H1 (cell line): ENCODE measurements at regions not wholly inside any gene's neighbourhood (a gene's known extent, or its start where the extent isn't known, plus 50 kb on each side); places are given as distances from the start of the nearest gene placed in this dataset.

Experiments
- CTCF ChIA-PET: fragments of 300-600 bp; sonication (Branson Sonifier 250); formaldehyde crosslinking; loops from one replicate; lab custom pipeline; 2021; ENCODE audit not compliant: partially characterized antibody; lab: Charles Lee
- POLR2A ChIA-PET: fragments of 300-600 bp; sonication (Branson Sonifier 250); formaldehyde crosslinking; loops from one replicate; lab custom pipeline; 2021; ENCODE audit warnings: inconsistent platforms; ENCODE audit not compliant: partially characterized antibody; lab: Charles Lee
- DNase-seq, 2 experiments: peaks; one replicate each; pipeline versions ENCODE4 v3.0.0 to v3.0.0-alpha.2; 2010 to 2022; ENCODE audit warnings: low spot score in 2 of 2, low read depth in 1 of 2, mixed read lengths in 1 of 2
- FAIRE-seq: peaks from 2 replicates; lab custom pipeline; 2011; peaks lifted over from hg19 to GRCh38; lab: Jason Lieb, UNC
- H2AFZ ChIP-seq: 2 replicates; pipeline ENCODE4 v1.8.1; 2012; ENCODE audit warnings: low read length, inconsistent platforms
- H2AK5ac ChIP-seq: 2 replicates; pipeline ENCODE4 v1.6.1; 2013; ENCODE audit warnings: low read depth, low read length
- H2BK120ac ChIP-seq: replicated peaks from 2 replicates; pipeline ENCODE3; 2013; ENCODE audit warnings: low read depth, low read length, inconsistent platforms
- H2BK12ac ChIP-seq: 2 replicates; pipeline ENCODE4 v1.6.1; 2013; ENCODE audit warnings: low read depth, low read length
- H2BK15ac ChIP-seq: 2 replicates; pipeline ENCODE4 v1.6.1; 2013; ENCODE audit warnings: low read length
- H2BK20ac ChIP-seq: 2 replicates; pipeline ENCODE4 v1.6.1; 2013; ENCODE audit warnings: low read length
- H2BK5ac ChIP-seq: 2 replicates; pipeline ENCODE4 v1.6.1; 2013; ENCODE audit warnings: low read depth, low read length
- H3K14ac ChIP-seq: 2 replicates; pipeline ENCODE4 v1.6.1; 2013; ENCODE audit warnings: inconsistent platforms; ENCODE audit not compliant: insufficient read length
- H3K18ac ChIP-seq: 2 replicates; pipeline ENCODE4 v1.6.1; 2013; ENCODE audit warnings: low read length; ENCODE audit errors: extremely low read depth
- H3K23ac ChIP-seq: 2 replicates; pipeline ENCODE4 v1.6.1; 2013; ENCODE audit warnings: inconsistent platforms; ENCODE audit not compliant: insufficient read length
- H3K23me2 ChIP-seq: 2 replicates; pipeline ENCODE4 v1.6.1; 2013; ENCODE audit warnings: low read depth, low read length
- H3K27ac ChIP-seq: 2 replicates; pipeline ENCODE4 v1.6.1; 2011; ENCODE audit warnings: low read depth, low read length, inconsistent platforms
- H3K27me3 ChIP-seq, 4 experiments: replicated peaks in 1 of 4; 1 replicate in 1 of 4; 2 replicates in 3 of 4; pipeline versions ENCODE4 v1.6.1 to v1.8.1; 2011 to 2013; ENCODE audit warnings: low read length in 3 of 4, mild to moderate bottlenecking in 3 of 4, inconsistent platforms in 2 of 4, mixed read lengths in 2 of 4, moderate library complexity in 1 of 4; ENCODE audit not compliant: control insufficient read depth in 3 of 4, insufficient read depth in 3 of 4; ENCODE audit errors: extremely low read depth in 1 of 4
- H3K36me3 ChIP-seq, 4 experiments: 2 replicates each; pipeline versions ENCODE4 v1.6.1 to v1.8.1; 2011 to 2013; ENCODE audit warnings: mild to moderate bottlenecking in 4 of 4, low read length in 3 of 4, moderate library complexity in 2 of 4, control low read depth in 1 of 4, inconsistent platforms in 1 of 4; ENCODE audit not compliant: insufficient read depth in 4 of 4, control insufficient read depth in 2 of 4
- H3K4ac ChIP-seq: replicated peaks from 2 replicates; pipeline ENCODE3; 2013; ENCODE audit warnings: low read length, low read depth, mixed read lengths, inconsistent platforms; ENCODE audit not compliant: insufficient read length
- H3K4me1 ChIP-seq, 4 experiments: replicated peaks in 1 of 4; 1 replicate in 1 of 4; 2 replicates in 3 of 4; pipeline versions ENCODE4 v1.6.1 to v1.8.1; 2011 to 2013; ENCODE audit warnings: low read length in 3 of 4, inconsistent platforms in 2 of 4, mixed read lengths in 1 of 4; ENCODE audit not compliant: insufficient read depth in 4 of 4, control insufficient read depth in 3 of 4
- H3K4me2 ChIP-seq, 2 experiments: 2 replicates each; pipeline versions ENCODE4 v1.6.1 to v1.8.1; 2011 to 2013; ENCODE audit warnings: low read depth in 2 of 2, low read length in 2 of 2, control low read depth in 1 of 2, inconsistent platforms in 1 of 2, mild to moderate bottlenecking in 1 of 2; ENCODE audit not compliant: insufficient read depth in 1 of 2
- H3K4me3 ChIP-seq, 4 experiments: fragments of 200-600, 300-600 bp in 1 of 4; sonication (generic), shearing (Covaris generic), sonication (Bioruptor Twin) in 1 of 4; 2 replicates each; pipeline versions ENCODE4 v1.5.1 to v1.8.1; 2011 to 2016; ENCODE audit warnings: low read length in 4 of 4, low read depth in 3 of 4, control low read depth in 2 of 4, inconsistent platforms in 2 of 4, mild to moderate bottlenecking in 2 of 4, mixed read lengths in 1 of 4, moderate library complexity in 1 of 4; ENCODE audit not compliant: insufficient read depth in 2 of 4; ENCODE audit errors: extremely low read depth in 1 of 4
- H3K56ac ChIP-seq: replicated peaks from 2 replicates; pipeline ENCODE3; 2013; ENCODE audit warnings: low read depth, mild to moderate bottlenecking, mixed read lengths, low read length, inconsistent platforms; ENCODE audit not compliant: insufficient read length
- H3K79me1 ChIP-seq: 2 replicates; pipeline ENCODE4 v1.6.1; 2013; ENCODE audit warnings: low read depth, low read length, control low read depth
- H3K79me2 ChIP-seq, 2 experiments: 2 replicates each; pipeline versions ENCODE4 v1.6.1 to v1.8.1; 2012 to 2013; ENCODE audit warnings: low read length in 2 of 2, mild to moderate bottlenecking in 2 of 2, inconsistent platforms in 1 of 2; ENCODE audit not compliant: insufficient read depth in 2 of 2, control insufficient read depth in 1 of 2
- H3K9ac ChIP-seq, 4 experiments: replicated peaks in 1 of 4; 1 replicate in 1 of 4; 2 replicates in 3 of 4; pipeline versions ENCODE4 v1.6.1 to v1.8.1; 2011 to 2013; ENCODE audit warnings: low read depth in 3 of 4, low read length in 3 of 4, control low read depth in 2 of 4, mild to moderate bottlenecking in 2 of 4, moderate library complexity in 2 of 4, inconsistent platforms in 1 of 4; ENCODE audit errors: extremely low read depth in 1 of 4
- H3K9me3 ChIP-seq, 2 experiments: 2 replicates each; pipeline versions ENCODE4 v1.6.1 to v1.8.1; 2012 to 2013; ENCODE audit warnings: mild to moderate bottlenecking in 2 of 2, moderate library complexity in 2 of 2, control low read depth in 1 of 2, inconsistent platforms in 1 of 2, low read depth in 1 of 2, low read length in 1 of 2, mixed read lengths in 1 of 2; ENCODE audit not compliant: insufficient read depth in 2 of 2
- H4K20me1 ChIP-seq, 2 experiments: replicated peaks in 1 of 2; 2 replicates each; pipeline versions ENCODE3 to v1.8.1; 2011 to 2013; ENCODE audit warnings: inconsistent platforms in 2 of 2, low read length in 2 of 2, mild to moderate bottlenecking in 1 of 2; ENCODE audit not compliant: insufficient read depth in 2 of 2, control insufficient read depth in 1 of 2
- H4K5ac ChIP-seq: 2 replicates; pipeline ENCODE4 v1.6.1; 2013; ENCODE audit warnings: low read length, low read depth, mixed read lengths, inconsistent platforms; ENCODE audit not compliant: insufficient read length
- H4K8ac ChIP-seq: 2 replicates; pipeline ENCODE4 v1.8.0; 2013; ENCODE audit warnings: mild to moderate bottlenecking, moderate library complexity, low read length, inconsistent platforms; ENCODE audit not compliant: insufficient read depth; ENCODE audit errors: extremely low read depth
- H4K91ac ChIP-seq: replicated peaks from 2 replicates; pipeline ENCODE3; 2013; ENCODE audit warnings: low read length, mixed read lengths, inconsistent platforms; ENCODE audit not compliant: insufficient read length
- JUN ChIP-seq: IDR thresholded peaks from 2 replicates; pipeline ENCODE4 v1.6.1; 2011; ENCODE audit warnings: low read depth, mild to moderate bottlenecking, improper control_type of control experiment, low read length
- NANOG ChIP-seq: IDR thresholded peaks from 2 replicates; pipeline ENCODE4 v1.6.1; 2011; ENCODE audit warnings: low read length, low read depth, mild to moderate bottlenecking, inconsistent platforms; ENCODE audit not compliant: insufficient read depth, poor library complexity, severe bottlenecking
- RBBP5 ChIP-seq: IDR thresholded peaks from 2 replicates; pipeline ENCODE4 v1.7.1; 2012; ENCODE audit warnings: low read depth, mild to moderate bottlenecking, inconsistent platforms, low read length, moderate library complexity, borderline replicate concordance
- RNF2 ChIP-seq: fragments of 200-900, 300-1000 bp; sonication (generic); IDR thresholded peaks from 2 replicates; pipeline ENCODE4 v1.7.1; 2016; ENCODE audit warnings: borderline replicate concordance, low read depth, mild to moderate bottlenecking, antibody characterized with exemption, low read length; ENCODE audit not compliant: poor library complexity, severe bottlenecking; ENCODE audit errors: missing control alignments
- RXRA ChIP-seq: IDR thresholded peaks from 2 replicates; pipeline ENCODE4 v1.6.1; 2011; ENCODE audit warnings: low read depth, mild to moderate bottlenecking, low read length, moderate library complexity; ENCODE audit not compliant: insufficient read depth
- SAP30 ChIP-seq: fragments of 300-600 bp; sonication (generic); IDR thresholded peaks from 2 replicates; pipeline ENCODE4 v1.7.1; 2012; ENCODE audit warnings: low read length, moderate library complexity, mild to moderate bottlenecking, inconsistent platforms; ENCODE audit not compliant: insufficient read depth, insufficient replicate concordance
- SIN3A ChIP-seq, 2 experiments: IDR thresholded peaks in 1 of 2; conservative IDR thresholded peaks in 1 of 2; 2 replicates each; pipeline ENCODE4 v1.6.1; 2011 to 2012; ENCODE audit warnings: low read length in 2 of 2, improper control_type of control experiment in 1 of 2, low read depth in 1 of 2, mild to moderate bottlenecking in 1 of 2
- SIRT6 ChIP-seq: IDR thresholded peaks from one replicate; pipeline ENCODE4 v1.7.1; 2012; ENCODE audit warnings: low read length, inconsistent platforms
- SP2 ChIP-seq: IDR thresholded peaks from 2 replicates; pipeline ENCODE4 v1.6.1; 2012; ENCODE audit warnings: mild to moderate bottlenecking, low read length, inconsistent platforms
- SP4 ChIP-seq: IDR thresholded peaks from 2 replicates; pipeline ENCODE4 v1.6.1; 2012; ENCODE audit warnings: low read length, inconsistent platforms
- TAF7 ChIP-seq: optimal IDR thresholded peaks from 2 replicates; pipeline ENCODE3; 2011; ENCODE audit warnings: low read depth, mild to moderate bottlenecking, inconsistent platforms, low read length, moderate library complexity, borderline replicate concordance
- TCF12 ChIP-seq: IDR thresholded peaks from 2 replicates; pipeline ENCODE4 v1.6.1; 2011; ENCODE audit warnings: low read depth, mild to moderate bottlenecking, low read length
- TEAD4 ChIP-seq: IDR thresholded peaks from 2 replicates; pipeline ENCODE4 v1.6.1; 2012; ENCODE audit warnings: low read depth, low read length, inconsistent platforms, mixed read lengths
- WGBS, 2 experiments: shearing (Covaris generic) in 1 of 2; methylation state at CpG; one replicate each; pipeline versions ENCODE4 v1.1.6 to v1.1.7; 2013 to 2015; ENCODE audit warnings: low lambda C conversion rate in 2 of 2, mixed read lengths in 2 of 2, inconsistent platforms in 1 of 2, low coverage in 1 of 2, missing lambda C conversion rate in 1 of 2; ENCODE audit not compliant: insufficient replicate concordance in 2 of 2, insufficient coverage in 1 of 2, insufficient read length in 1 of 2; ENCODE audit errors: extremely low coverage in 1 of 2, missing lambda C conversion rate in 1 of 2; 5-methylcytosine and 5-hydroxymethylcytosine counted together

DNA sequence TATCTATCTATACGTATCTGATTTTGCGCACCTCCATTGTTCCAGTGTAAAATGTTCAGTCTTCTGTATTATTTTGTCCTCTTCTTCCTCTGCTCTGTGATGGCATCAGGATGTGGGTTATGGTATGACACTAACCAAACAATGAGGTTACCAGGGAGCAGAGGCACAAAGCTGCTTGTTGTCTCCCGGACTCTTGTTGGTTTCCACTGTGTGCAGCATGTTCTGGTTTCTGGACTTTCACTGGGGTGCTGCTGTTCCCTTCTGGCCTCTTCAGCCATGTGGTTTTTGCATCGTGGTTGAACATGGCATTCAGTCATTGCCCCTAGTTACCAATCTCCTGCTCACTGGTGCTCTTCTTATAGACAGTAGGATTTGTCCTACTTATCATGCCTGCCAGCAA lies 665.9 kb downstream of the CBLN2 start:
- Histone ChIP-seq H3K4ac (no peak overlapping the region), H3K18ac (no peak overlapping the region), H2BK20ac (no peak overlapping the region), H3K9me3 (peaks cover 36 to 50% of the 10 kb centered on the region in 2 experiments), H4K8ac (no peak overlapping the region), H4K5ac (no peak overlapping the region), H2BK120ac (no peak overlapping the region), H3K14ac (no peak overlapping the region), H4K20me1 (no peaks in the 10 kb centered on the region), H3K4me3 (no peak overlapping the region), H3K23me2 (no peaks in the 10 kb centered on the region), H3K23ac (no peak overlapping the region), H2AFZ (no peak overlapping the region), H2BK5ac (no peak overlapping the region), H3K79me1 (no peaks in the 10 kb centered on the region), H2AK5ac (no peak overlapping the region), H3K4me2 (no peak overlapping the region), H3K9ac (no peak overlapping the region), H3K27me3 (no peaks in the 10 kb centered on the region), H3K4me1 (no peaks in the 10 kb centered on the region), H3K27ac (no peak overlapping the region), H4K91ac (no peak overlapping the region), H2BK15ac (no peak overlapping the region), H3K56ac (no peak overlapping the region), H2BK12ac (no peak overlapping the region), H3K79me2 (no peaks in the 10 kb centered on the region), H3K36me3 (no peaks in the 10 kb centered on the region)
- DNase-seq (no peak), FAIRE-seq (no peak)
- POLR2A ChIA-PET = no interaction called here
- TF ChIP-seq SIRT6 (no peak), SP2 (no peak), SAP30 (no peak), NANOG (no peak), TAF7 (no peak), JUN (no peak), SIN3A (conservative IDR thresholded peaks at IDR 0.05 in 1 of 2, IDR thresholded peaks at IDR 0.05 in 1 of 2; ENCODE audit: low read depth in 1 of 2, low read length in 2 of 2) (no peak), RNF2 (no peak), RXRA (no peak), TCF12 (no peak), TEAD4 (no peak), RBBP5 (no peak), SP4 (no peak)
- CTCF ChIA-PET = interaction anchor here (0.6 kb wide), 1 partner anchor 351 kb away, joined by 3 read pairs; no protein-coding TSS in a partner anchor
- 91% methylated on average over 4 of the region's 4 CpGs; no CpG with 5 or more reads in 1 of the 2 experiments for WGBS, 2 experiments
